GM12872 (cell line): ENCODE measurements at regions not wholly inside any gene's neighbourhood (a gene's known extent, or its start where the extent isn't known, plus 50 kb on each side); places are given as distances from the start of the nearest gene placed in this dataset.
A peak's percentile ranks its signal among the peaks of the same experiment; 100 is the strongest.

Experiments used
- TF ChIP-seq, protein P1 (sequence below): IDR thresholded peaks from 3 replicates; pipeline ENCODE4 v1.5.1; 2011; ENCODE audit warnings: low read depth, mild to moderate bottlenecking, low read length, moderate library complexity; ENCODE audit not compliant: insufficient read depth

DNA sequence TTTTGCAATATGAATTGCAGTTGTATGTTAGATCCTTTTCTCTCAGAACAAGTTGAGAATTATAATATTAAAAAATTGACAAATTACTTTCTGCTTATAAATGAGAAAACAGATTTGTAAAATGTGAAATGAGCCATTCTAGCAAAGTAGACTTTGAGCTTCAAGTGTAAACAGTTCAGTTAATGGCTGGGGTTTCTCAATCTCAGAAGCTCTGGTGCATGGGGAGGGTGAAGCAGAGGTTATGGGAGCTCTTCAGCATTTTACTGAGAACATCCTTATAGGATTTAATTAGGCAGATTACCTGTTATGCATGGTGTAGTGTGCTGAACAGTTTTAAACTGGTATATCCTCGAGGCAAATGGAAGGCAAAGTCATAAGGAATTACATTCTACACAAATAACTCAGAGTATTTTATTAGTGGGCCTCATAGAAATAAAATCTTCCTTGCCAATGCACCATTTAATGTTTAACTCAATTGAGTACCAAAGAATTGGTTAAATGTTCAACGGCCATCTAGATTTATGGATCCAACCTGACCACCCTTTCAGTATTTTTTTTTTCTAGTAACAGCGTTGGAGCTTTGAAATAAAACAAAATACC, 1143.6 kb upstream of the ADGRL2 start:
- TF ChIP-seq, protein P1, sequence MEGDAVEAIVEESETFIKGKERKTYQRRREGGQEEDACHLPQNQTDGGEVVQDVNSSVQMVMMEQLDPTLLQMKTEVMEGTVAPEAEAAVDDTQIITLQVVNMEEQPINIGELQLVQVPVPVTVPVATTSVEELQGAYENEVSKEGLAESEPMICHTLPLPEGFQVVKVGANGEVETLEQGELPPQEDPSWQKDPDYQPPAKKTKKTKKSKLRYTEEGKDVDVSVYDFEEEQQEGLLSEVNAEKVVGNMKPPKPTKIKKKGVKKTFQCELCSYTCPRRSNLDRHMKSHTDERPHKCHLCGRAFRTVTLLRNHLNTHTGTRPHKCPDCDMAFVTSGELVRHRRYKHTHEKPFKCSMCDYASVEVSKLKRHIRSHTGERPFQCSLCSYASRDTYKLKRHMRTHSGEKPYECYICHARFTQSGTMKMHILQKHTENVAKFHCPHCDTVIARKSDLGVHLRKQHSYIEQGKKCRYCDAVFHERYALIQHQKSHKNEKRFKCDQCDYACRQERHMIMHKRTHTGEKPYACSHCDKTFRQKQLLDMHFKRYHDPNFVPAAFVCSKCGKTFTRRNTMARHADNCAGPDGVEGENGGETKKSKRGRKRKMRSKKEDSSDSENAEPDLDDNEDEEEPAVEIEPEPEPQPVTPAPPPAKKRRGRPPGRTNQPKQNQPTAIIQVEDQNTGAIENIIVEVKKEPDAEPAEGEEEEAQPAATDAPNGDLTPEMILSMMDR, result no peak

GRCh38 chr1:80656641-80657040, 1144.1 kb upstream of the ADGRL2 start:
- TF ChIP-seq, protein P1, result no peak

- TF ChIP-seq, protein P1, result peak; percentile 66
Observed at GRCh38 chr1:80656014-80656636, 1144.6 kb upstream of the ADGRL2 start.

- TF ChIP-seq, protein P1, result no peak
Observed at GRCh38 chr1:80646053-80646452, 1154.7 kb upstream of the ADGRL2 start.

GRCh38 chr1:80645621-80646020, 1155.1 kb upstream of the ADGRL2 start:
- TF ChIP-seq, protein P1, result no peak

- TF ChIP-seq, protein P1, result no peak
Observed at GRCh38 chr1:80640978-80641377, 1159.8 kb upstream of the ADGRL2 start.

DNA sequence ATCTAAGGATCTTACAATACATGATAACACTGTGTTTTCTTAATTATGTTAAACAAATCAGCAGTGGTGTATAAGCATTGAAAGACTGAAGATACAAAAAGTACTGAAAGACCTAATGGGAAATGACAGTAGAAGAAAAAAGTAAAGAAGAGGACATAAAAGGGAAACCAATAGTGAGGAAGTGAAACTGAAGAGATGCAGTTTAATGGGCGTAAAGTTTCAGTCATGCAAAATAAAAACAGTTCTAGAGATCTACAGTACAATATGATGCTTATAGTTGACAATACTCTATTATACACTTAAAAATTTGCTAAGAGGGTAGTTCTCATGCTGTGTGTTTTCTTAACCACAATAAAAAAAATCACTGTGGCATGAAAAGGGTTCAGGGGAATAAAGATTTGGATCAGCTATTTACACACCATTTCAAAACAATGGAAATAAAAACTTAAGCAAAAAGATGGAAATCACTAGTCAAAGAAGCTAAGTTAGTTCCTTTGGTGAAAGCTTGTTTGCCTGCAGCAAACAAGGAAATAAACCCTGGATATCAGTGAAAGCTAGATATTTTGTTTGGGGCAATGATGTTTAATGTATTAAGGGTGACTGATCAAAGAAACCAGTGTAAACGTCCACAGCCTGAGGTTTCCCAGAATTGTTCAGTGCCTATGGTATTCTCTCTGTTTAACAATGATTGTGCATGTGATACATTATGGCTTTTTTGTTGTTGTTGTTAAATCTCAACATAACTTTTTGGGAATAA, 1160.8 kb upstream of the ADGRL2 start:
- TF ChIP-seq, protein P1, result no peak
